Activated B cell treated with CpG ODN at 0.5 μM for 24 hours (primary cell): ENCODE measurements at regions not wholly inside any gene's neighbourhood (a gene's known extent, or its start where the extent isn't known, plus 50 kb on each side); places are given as distances from the start of the nearest gene placed in this dataset.

Source experiments
- ATAC-seq: fragments of 200-7000 bp; cut with Tn5 transposase; one replicate; pipeline ENCODE4 v1.10.0; 2021; ENCODE audit warnings: low read depth, mild to moderate bottlenecking, moderate library complexity
- CTCF ChIA-PET: fragments of 350-600 bp; sonication (Branson Sonifier 250); formaldehyde crosslinking; loops from one replicate; lab custom pipeline; 2021; ENCODE audit warnings: antibody characterized with exemption; lab: Charles Lee
- POLR2A ChIA-PET: fragments of 350-600 bp; sonication (Branson Sonifier 250); formaldehyde crosslinking; loops from one replicate; lab custom pipeline; 2021; ENCODE audit warnings: antibody characterized with exemption; lab: Charles Lee
- DNase-seq: peaks from one replicate; pipeline ENCODE4 v3.0.0; 2022
- H3K27ac Mint-ChIP-seq: one replicate; pipeline ENCODE4 v1.8.0; 2020; ENCODE audit warnings: mixed read lengths
- H3K27me3 Mint-ChIP-seq: one replicate; pipeline ENCODE4 v1.8.0; 2021; ENCODE audit warnings: mixed read lengths
- H3K36me3 Mint-ChIP-seq: one replicate; pipeline ENCODE4 v1.8.0; 2021; ENCODE audit warnings: low read depth, mixed read lengths
- H3K4me1 Mint-ChIP-seq: one replicate; pipeline ENCODE4 v1.8.0; 2021; ENCODE audit warnings: mixed read lengths
- H3K4me3 Mint-ChIP-seq: one replicate; pipeline ENCODE4 v1.8.0; 2020; ENCODE audit warnings: mild to moderate bottlenecking, mixed read lengths
- H3K9me3 Mint-ChIP-seq: one replicate; pipeline ENCODE4 v1.8.0; 2020; ENCODE audit warnings: mixed read lengths
- CTCF ChIP-seq: fragments of 200-600 bp; IDR thresholded peaks from one replicate; pipeline ENCODE4 v1.8.0; 2022; ENCODE audit warnings: antibody characterized with exemption, mild to moderate bottlenecking
- intact Hi-C: fragments of 100-400 bp; cut with micrococcal nuclease; formaldehyde crosslinking; loops from one replicate; pipeline ENCODE4 v1.15.1; 2024

GRCh38 chr1:59051007-59051406, 245.9 kb upstream of the FGGY start:
- ChIA-PET POLR2A (no interaction called here), CTCF (no interaction called here)
- TF ChIP-seq CTCF: no peak
- peaks cover 18% of the 10 kb centered on the region for H3K4me1 Mint-ChIP-seq
- ATAC-seq: no peak
- intact Hi-C loops: no loop called here
- H3K27me3 Mint-ChIP-seq: no peaks in the 10 kb centered on the region
- DNase-seq: no peak
- H3K36me3 Mint-ChIP-seq: no peaks in the 10 kb centered on the region
- no peak overlapping the region for H3K27ac Mint-ChIP-seq
- no peaks in the 10 kb centered on the region for H3K9me3 Mint-ChIP-seq
- no peak overlapping the region for H3K4me3 Mint-ChIP-seq

- DNase-seq: no peak
- ATAC-seq: no peak
- no peaks in the 10 kb centered on the region for H3K9me3 Mint-ChIP-seq
- ChIA-PET POLR2A (no interaction called here), CTCF (no interaction called here)
- H3K4me1 Mint-ChIP-seq: peaks cover 9% of the 10 kb centered on the region
- H3K36me3 Mint-ChIP-seq: no peaks in the 10 kb centered on the region
- H3K27ac Mint-ChIP-seq: no peak overlapping the region
- no peaks in the 10 kb centered on the region for H3K27me3 Mint-ChIP-seq
- intact Hi-C loops: no loop called here
- no peak overlapping the region for H3K4me3 Mint-ChIP-seq
- no peak for TF ChIP-seq CTCF
Observed at GRCh38 chr1:59052166-59052590, 244.7 kb upstream of the FGGY start.

- TF ChIP-seq CTCF: no peak
- Mint-ChIP-seq H3K36me3 (no peaks in the 10 kb centered on the region), H3K4me1 (peaks cover 5% of the 10 kb centered on the region), H3K27me3 (no peaks in the 10 kb centered on the region), H3K9me3 (no peaks in the 10 kb centered on the region), H3K27ac (no peak overlapping the region), H3K4me3 (no peak overlapping the region)
- intact Hi-C loops: no loop called here
- no peak for DNase-seq
- ChIA-PET POLR2A (interaction anchor here (1.1 to 1.2 kb wide), 2 partner anchors 86 to 269 kb away, joined by 3 to 6 read pairs; no protein-coding TSS in a partner anchor), CTCF (interaction anchor here (1.4 kb wide), 1 partner anchor 29 kb away, joined by 5 read pairs; no protein-coding TSS in a partner anchor)
- no peak for ATAC-seq
Observed at GRCh38 chr1:59054172-59054571, 242.7 kb upstream of the FGGY start.

GRCh38 chr1:59055908-59056719, 240.8 kb upstream of the FGGY start:
- no peak overlapping the region for H3K27ac Mint-ChIP-seq
- H3K4me3 Mint-ChIP-seq: no peak overlapping the region
- H3K4me1 Mint-ChIP-seq: peaks cover 6% of the 10 kb centered on the region
- ChIA-PET POLR2A (interaction anchor here (0.6 kb wide), 1 partner anchor 121 kb away, joined by 3 read pairs; no protein-coding TSS in a partner anchor), CTCF (interaction anchor here (1.1 kb wide), 1 partner anchor 9 kb away, joined by 3 read pairs; no protein-coding TSS in a partner anchor)
- ATAC-seq (no peak), DNase-seq (no peak)
- H3K27me3 Mint-ChIP-seq: no peaks in the 10 kb centered on the region
- no peak for TF ChIP-seq CTCF
- H3K9me3 Mint-ChIP-seq: no peaks in the 10 kb centered on the region
- H3K36me3 Mint-ChIP-seq: no peaks in the 10 kb centered on the region
- intact Hi-C loops: no loop called here

- no peaks in the 10 kb centered on the region for H3K36me3 Mint-ChIP-seq
- intact Hi-C loops: no loop called here
- no peak overlapping the region for H3K4me3 Mint-ChIP-seq
- DNase-seq: no peak
- no peaks in the 10 kb centered on the region for H3K9me3 Mint-ChIP-seq
- no peaks in the 10 kb centered on the region for H3K27me3 Mint-ChIP-seq
- ChIA-PET CTCF (no interaction called here), POLR2A (no interaction called here)
- peaks cover 17% of the 10 kb centered on the region for H3K4me1 Mint-ChIP-seq
- H3K27ac Mint-ChIP-seq: no peak overlapping the region
- peak; percentile 52 for ATAC-seq
- TF ChIP-seq CTCF: no peak
Observed at GRCh38 chr1:59057211-59057694, 239.6 kb upstream of the FGGY start.
